ENCODE measurements at regions not wholly inside any gene's neighbourhood (a gene's known extent, or its start where the extent isn't known, plus 50 kb on each side); places are given as distances from the start of the nearest gene placed in this dataset.

DNA sequence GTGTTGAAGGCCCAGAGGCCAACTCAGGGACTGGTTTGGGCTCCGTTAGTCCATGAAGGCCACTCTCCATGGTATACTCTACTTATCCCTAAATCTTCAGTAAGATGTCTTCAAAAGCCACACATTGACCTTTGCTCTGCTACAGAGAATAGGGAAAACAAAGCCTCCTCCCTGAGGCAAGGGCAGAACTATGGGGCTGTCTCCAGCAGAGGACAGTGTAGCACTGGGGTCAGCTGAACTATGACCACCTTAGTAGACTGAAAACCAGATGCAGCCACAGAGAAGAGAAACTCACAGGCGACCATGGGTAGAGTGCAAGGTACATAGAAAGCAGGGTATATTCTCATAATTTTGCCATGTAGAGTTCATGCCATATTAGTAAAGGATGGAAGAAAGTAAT lies 587.4 kb downstream of the LMO7 start:
- TF ChIP-seq, protein P1, sequence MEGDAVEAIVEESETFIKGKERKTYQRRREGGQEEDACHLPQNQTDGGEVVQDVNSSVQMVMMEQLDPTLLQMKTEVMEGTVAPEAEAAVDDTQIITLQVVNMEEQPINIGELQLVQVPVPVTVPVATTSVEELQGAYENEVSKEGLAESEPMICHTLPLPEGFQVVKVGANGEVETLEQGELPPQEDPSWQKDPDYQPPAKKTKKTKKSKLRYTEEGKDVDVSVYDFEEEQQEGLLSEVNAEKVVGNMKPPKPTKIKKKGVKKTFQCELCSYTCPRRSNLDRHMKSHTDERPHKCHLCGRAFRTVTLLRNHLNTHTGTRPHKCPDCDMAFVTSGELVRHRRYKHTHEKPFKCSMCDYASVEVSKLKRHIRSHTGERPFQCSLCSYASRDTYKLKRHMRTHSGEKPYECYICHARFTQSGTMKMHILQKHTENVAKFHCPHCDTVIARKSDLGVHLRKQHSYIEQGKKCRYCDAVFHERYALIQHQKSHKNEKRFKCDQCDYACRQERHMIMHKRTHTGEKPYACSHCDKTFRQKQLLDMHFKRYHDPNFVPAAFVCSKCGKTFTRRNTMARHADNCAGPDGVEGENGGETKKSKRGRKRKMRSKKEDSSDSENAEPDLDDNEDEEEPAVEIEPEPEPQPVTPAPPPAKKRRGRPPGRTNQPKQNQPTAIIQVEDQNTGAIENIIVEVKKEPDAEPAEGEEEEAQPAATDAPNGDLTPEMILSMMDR (IDR thresholded peaks at IDR 0.05), result no peak
- TF ChIP-seq POLR2A (IDR thresholded peaks at IDR 0.05), result no peak

Measured in Peyer's patch (tissue), 4 donors.